SW480 (cell line): ENCODE measurements at regions not wholly inside any gene's neighbourhood (a gene's known extent, or its start where the extent isn't known, plus 50 kb on each side); places are given as distances from the start of the nearest gene placed in this dataset.
"Not testable (repeated sequence)": the region's sequence is repeated elsewhere in the genome, so short reads cannot be mapped to it uniquely, and the experiment has no call there.

Source experiments
- DNase-seq: peaks from one replicate; pipeline ENCODE4 v3.0.0-alpha.2; 2016; ENCODE audit warnings: low spot score

- no peak for DNase-seq
Observed at GRCh38 chr12:75760573-75761294, 249.3 kb upstream of the KRR1 start.

GRCh38 chr12:75759842-75760572 is 248.6 kb upstream of the KRR1 start:
- no peak for DNase-seq

DNA sequence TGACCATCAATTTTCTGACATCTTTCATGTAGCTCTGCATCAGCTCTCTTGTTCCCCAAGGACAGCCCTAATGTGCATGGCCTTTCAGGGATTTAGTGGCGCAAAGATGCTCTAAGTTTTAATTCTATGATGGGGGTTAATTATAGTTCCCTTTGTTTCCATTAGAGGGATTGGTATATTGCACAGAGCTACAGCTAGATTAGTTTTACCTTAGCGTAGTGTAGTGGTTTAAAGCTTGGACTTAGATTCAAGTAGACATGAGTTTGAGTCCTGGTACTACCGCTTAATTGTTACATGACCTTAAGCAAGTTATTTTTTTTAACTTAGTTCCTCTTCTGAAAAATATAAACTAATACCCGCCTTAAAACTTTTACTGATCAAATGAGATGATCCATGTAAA is 247.8 kb upstream of the KRR1 start:
- no peak for DNase-seq

DNA sequence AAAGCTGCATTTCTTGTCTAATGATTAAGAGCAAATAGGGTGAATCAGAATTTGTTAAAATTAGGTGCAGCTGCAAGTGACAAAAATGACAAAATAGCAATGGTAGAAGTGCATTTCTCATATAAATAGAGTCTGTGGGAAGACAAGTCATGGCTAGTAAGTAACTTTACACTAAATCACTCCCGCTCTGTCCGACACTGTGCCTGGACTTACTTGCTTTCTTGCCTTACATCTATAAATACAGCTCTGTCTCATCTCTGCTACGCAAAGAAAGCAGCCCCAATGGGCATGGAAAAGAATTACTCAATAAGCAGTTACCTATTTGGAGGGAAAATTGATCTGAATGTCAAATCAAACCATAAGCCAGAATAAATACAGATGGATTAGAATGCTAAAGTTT is 245.4 kb upstream of the KRR1 start:
- no peak for DNase-seq

GRCh38 chr12:75756111-75756510 is 244.7 kb upstream of the KRR1 start:
- DNase-seq = no peak

GRCh38 chr12:75754698-75755097 is 243.3 kb upstream of the KRR1 start:
- DNase-seq = no peak

- no peak for DNase-seq
Observed at GRCh38 chr12:75754141-75754540, 242.7 kb upstream of the KRR1 start.

GRCh38 chr12:75751769-75752471 is 240.5 kb upstream of the KRR1 start:
- DNase-seq = no peak

- DNase-seq = no peak
Observed at GRCh38 chr12:75750716-75751306, 239.4 kb upstream of the KRR1 start.

DNA sequence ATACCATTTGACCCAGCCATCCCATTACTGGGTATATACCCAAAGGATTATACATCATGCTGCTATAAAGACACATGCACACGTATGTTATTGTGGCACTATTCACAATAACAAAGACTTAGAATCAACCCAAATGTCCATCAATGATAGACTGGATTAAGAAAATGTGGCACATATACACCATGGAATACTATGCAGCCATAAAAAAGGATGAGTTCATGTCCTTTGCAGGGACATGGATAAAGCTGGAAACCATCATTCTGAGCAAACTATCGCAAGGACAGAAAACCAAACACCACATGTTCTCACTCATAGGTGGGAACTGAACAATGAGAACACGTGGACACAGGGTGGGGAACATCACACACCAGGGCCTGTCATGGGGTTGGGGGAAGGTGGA is 237.6 kb upstream of the KRR1 start:
- DNase-seq = not testable (repeated sequence)

GRCh38 chr12:75748136-75748535 is 236.7 kb upstream of the KRR1 start:
- DNase-seq = no peak

DNA sequence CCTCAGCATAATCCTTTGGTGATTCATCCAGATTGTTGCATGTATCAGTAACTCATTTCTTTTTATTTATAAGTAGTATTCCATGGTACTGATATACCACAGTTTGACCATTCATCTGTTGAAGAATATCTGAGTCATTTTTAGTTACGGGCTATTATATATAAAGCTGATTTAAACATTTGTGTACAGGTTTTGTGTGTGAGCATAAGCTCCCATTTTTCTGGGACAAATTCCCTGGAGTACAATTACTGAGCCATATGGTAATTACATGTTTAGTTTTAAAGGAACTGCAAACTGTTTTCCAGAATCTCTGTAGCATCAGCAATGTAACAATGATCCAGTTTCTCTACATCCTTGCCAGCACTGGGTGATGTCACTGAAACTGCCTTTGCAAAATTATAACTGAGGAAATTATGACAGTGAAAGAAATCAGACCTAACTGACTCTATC is 236.2 kb upstream of the KRR1 start:
- no peak for DNase-seq

GRCh38 chr12:75746621-75747020 is 235.2 kb upstream of the KRR1 start:
- no peak for DNase-seq

GRCh38 chr12:75744607-75745256 is 233.3 kb upstream of the KRR1 start:
- DNase-seq = no peak

DNA sequence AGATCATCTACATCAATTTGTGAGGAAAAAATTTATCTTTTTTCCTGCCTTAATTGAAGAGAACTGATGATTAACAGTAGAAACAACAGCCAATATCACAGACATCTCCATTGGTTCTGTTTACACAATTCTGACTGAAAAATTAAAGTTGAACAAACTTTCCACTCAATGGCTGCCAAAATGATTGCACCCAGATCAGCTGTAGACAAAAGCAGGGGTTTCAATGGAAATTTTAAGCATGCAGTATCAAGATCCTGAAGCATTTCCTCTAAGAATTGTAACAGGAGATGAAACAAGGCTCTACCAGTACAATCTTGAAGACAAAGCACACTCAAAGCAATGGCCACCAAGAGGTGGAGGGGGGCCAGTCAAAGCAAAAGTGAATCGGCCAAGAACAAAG is 231.6 kb upstream of the KRR1 start:
- no peak for DNase-seq

GRCh38 chr12:75742048-75742447 is 230.6 kb upstream of the KRR1 start:
- no peak for DNase-seq

DNA sequence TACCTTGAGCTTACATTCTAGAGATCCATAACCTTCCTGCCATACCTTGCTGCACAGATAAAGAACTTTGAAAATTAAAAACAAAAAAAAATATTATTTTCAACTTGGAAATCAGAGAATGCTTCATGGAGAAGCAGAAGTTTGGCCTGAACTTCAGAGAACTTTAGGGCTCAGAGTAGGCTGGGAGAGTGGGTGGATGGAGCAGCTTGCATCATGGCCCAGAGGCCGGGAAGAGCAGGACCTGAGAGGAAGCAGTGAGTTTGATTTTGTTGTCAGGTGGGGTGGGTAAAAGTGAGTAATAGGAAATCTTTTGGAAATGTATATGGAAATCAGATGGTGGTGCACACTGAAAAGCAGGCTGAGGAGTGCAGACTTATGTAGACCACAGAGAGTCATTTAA is 228.5 kb upstream of the KRR1 start:
- DNase-seq = no peak

GRCh38 chr12:75739098-75739497 is 227.7 kb upstream of the KRR1 start:
- not testable (repeated sequence) for DNase-seq

- no peak for DNase-seq
Observed at GRCh38 chr12:75738486-75738885, 227.1 kb upstream of the KRR1 start.

DNA sequence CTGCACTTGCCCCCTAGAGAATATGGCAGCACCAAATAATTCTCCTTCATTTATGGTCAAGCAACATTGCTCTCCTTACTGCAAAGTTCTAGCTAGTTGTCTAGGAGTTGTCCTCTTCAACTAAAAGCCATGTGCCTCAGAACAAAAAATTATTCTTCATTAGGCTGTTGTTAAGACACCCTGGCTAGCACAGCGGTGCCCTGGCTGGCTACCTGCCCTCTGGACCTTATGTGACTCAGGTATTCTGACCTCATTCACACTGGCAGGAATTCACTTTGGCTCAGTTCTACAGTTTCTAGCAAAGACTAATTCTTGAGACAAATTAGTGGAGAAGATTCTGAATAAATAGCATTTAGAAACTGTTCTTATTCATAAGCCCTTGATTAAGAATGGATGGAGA is 224.4 kb upstream of the KRR1 start:
- no peak for DNase-seq

DNA sequence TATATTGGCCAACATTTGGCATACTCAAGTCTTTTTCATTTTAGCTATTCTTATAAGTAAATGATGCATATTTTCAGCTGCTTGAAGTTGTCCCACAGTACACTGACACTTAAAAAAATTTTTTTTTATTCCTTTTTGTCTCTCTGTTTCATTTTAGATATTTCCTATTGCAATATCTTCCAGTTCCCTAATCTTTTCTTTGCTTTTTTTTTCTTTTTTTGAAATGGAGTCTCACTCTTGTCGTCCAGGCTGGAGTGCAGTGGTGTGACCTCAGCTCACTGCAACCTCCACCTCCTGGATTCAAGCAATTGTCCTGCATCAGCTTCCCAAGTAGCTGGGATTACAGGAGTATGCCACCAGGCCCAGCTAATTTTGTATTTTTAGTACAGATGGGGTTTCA is 217.4 kb upstream of the KRR1 start:
- DNase-seq = no peak

DNA sequence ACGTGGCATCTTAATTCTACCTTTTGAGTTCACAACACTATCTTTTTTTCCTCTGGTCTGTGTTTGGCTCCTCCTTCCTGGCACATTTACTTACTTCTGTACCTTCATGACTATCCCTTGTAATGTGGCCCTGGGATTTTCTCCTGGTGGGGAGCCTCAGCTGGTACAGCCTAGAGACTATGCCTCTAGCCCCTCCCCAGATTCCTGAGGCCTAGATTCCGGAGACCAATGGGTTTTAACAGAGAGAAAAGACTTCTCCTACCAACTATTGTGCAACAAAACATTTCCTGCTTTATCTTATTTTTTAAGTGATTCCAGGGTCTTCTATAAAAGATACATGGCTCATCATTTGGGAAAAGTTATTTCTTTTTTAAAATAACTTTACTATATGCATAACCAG is 216.2 kb upstream of the KRR1 start:
- no peak for DNase-seq
